ENCODE measurements at regions not wholly inside any gene's neighbourhood (a gene's known extent, or its start where the extent isn't known, plus 50 kb on each side); places are given as distances from the start of the nearest gene placed in this dataset.

DNA sequence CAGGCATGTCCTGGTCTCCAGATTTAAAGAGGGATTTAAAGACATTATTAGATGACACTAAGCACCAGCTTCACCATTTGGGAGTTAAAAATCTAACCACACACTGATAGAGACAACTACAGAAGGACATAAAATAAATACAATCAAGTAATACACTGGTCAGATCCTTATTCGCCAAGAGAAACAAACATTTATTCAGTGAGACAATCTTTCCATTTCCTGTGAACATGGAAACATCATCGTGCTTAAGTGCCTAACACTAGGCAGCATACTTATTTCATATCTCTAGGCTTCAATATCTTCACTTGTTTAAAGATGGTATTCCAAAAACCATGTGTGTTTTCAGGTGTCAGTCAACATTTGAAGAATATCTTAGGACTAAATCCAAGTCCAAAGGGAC is 103.6 kb downstream of the AREG start:
- Histone ChIP-seq H3K9me3 (no peaks in the 10 kb centered on the region), H3K4me1 (peaks cover 0 to 3% (median 0%) of the 10 kb centered on the region in 4 donors), H3K36me3 (no peaks in the 10 kb centered on the region), H3K27me3 (no peaks in the 10 kb centered on the region), H3K4me3 (no peak overlapping the region), H3K27ac (no peak overlapping the region)
- TF ChIP-seq POLR2A (IDR thresholded peaks at IDR 0.05) (no peak), EP300 (IDR thresholded peaks at IDR 0.05) (no peak)
- TF ChIP-seq, protein P1, sequence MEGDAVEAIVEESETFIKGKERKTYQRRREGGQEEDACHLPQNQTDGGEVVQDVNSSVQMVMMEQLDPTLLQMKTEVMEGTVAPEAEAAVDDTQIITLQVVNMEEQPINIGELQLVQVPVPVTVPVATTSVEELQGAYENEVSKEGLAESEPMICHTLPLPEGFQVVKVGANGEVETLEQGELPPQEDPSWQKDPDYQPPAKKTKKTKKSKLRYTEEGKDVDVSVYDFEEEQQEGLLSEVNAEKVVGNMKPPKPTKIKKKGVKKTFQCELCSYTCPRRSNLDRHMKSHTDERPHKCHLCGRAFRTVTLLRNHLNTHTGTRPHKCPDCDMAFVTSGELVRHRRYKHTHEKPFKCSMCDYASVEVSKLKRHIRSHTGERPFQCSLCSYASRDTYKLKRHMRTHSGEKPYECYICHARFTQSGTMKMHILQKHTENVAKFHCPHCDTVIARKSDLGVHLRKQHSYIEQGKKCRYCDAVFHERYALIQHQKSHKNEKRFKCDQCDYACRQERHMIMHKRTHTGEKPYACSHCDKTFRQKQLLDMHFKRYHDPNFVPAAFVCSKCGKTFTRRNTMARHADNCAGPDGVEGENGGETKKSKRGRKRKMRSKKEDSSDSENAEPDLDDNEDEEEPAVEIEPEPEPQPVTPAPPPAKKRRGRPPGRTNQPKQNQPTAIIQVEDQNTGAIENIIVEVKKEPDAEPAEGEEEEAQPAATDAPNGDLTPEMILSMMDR (IDR thresholded peaks at IDR 0.05), result no peak
- WGBS, 2 donors, result 43 to 55% methylated on average over 2 of the region's 2 CpGs
- DNase-seq (ENCODE audit: low spot score in 2 of 2), result no peak

DNA sequence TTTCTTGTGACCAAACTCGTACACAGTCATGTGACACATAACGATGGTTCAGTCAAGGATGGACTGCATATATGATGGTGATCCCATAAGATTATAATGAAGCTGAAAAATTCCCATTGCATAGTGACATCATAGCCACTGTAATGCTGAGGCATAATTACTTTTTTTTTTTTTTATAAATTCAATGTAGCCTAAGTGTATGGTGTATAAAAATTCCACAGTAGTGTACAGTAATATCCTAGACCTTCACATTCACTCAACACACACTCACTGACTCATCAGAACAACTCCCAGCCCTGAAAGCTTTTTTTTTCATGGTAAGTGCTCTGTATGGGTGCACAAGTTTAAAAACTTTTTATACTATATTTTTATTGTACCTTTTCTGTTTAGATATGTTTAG is 105.0 kb downstream of the AREG start:
- H3K36me3 ChIP-seq, result no peaks in the 10 kb centered on the region
- 90 to 95% methylated on average over 2 of the region's 2 CpGs for WGBS, 2 donors
- no peaks in the 10 kb centered on the region for H3K4me1 ChIP-seq
- DNase-seq (ENCODE audit: low spot score in 2 of 2), result no peak
- TF ChIP-seq POLR2A (IDR thresholded peaks at IDR 0.05) (no peak), EP300 (IDR thresholded peaks at IDR 0.05) (no peak)
- TF ChIP-seq, protein P1 (IDR thresholded peaks at IDR 0.05), result no peak
- H3K4me3 ChIP-seq, result no peak overlapping the region
- H3K9me3 ChIP-seq, result no peaks in the 10 kb centered on the region
- H3K27me3 ChIP-seq, result no peaks in the 10 kb centered on the region
- no peak overlapping the region for H3K27ac ChIP-seq

DNA sequence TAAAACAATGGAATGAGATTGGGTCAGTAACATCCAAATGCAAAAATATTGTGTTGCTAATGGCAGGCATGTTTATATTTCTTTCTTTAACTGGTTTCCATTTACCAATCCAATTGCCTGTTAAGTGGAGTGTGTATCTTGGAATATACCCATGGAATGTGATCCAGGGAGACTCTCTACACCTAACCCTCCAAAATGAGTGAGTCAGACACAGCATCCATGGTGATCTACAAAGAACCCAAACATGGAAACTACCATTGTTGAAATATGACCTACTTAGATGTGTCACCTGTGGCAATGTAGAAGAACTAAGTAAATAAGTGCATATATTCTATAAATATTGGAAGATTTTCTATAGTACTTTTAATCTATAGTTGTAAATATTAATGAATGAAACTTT is 110.3 kb downstream of the AREG start:
- H3K36me3 ChIP-seq, result no peaks in the 10 kb centered on the region
- DNase-seq (ENCODE audit: low spot score in 2 of 2), result no peak
- TF ChIP-seq, protein P1 (IDR thresholded peaks at IDR 0.05), result no peak
- H3K27me3 ChIP-seq, result no peaks in the 10 kb centered on the region
- no peaks in the 10 kb centered on the region for H3K4me1 ChIP-seq
- H3K4me3 ChIP-seq, result no peak overlapping the region
- no peak overlapping the region for H3K27ac ChIP-seq
- peaks cover 0 to 6% (median 0%) of the 10 kb centered on the region in 4 donors for H3K9me3 ChIP-seq

DNA sequence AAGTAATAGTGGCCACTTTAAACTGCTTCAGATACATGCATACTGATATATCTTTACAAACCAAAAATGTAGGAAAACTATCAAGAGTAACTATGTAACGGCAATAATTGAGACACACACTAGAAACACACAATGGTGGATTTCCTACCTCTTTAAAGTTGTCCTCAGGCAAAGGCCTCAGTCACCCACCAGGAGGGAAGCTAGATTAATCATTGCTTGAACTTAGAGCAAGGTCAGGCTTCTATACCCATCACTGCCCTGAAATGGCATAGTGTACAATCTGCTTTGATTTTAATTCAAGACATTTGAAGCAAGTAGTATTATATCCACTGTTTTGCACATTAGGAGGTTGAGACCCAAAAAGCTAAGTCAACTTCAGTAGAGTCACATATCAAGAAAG is 110.9 kb downstream of the AREG start:
- no peak overlapping the region for H3K27ac ChIP-seq
- H3K4me1 ChIP-seq, result no peaks in the 10 kb centered on the region
- TF ChIP-seq, protein P1 (IDR thresholded peaks at IDR 0.05), result no peak
- no peak for TF ChIP-seq POLR2A (IDR thresholded peaks at IDR 0.05)
- no peak for TF ChIP-seq EP300 (IDR thresholded peaks at IDR 0.05)
- no peak overlapping the region for H3K4me3 ChIP-seq
- H3K27me3 ChIP-seq, result no peaks in the 10 kb centered on the region
- WGBS, 2 donors, result 94 to 97% methylated on average over 1 of the region's 1 CpG
- peaks cover 0 to 6% (median 0%) of the 10 kb centered on the region in 4 donors for H3K9me3 ChIP-seq
- no peaks in the 10 kb centered on the region for H3K36me3 ChIP-seq
- no peak for DNase-seq (ENCODE audit: low spot score in 2 of 2)

DNA sequence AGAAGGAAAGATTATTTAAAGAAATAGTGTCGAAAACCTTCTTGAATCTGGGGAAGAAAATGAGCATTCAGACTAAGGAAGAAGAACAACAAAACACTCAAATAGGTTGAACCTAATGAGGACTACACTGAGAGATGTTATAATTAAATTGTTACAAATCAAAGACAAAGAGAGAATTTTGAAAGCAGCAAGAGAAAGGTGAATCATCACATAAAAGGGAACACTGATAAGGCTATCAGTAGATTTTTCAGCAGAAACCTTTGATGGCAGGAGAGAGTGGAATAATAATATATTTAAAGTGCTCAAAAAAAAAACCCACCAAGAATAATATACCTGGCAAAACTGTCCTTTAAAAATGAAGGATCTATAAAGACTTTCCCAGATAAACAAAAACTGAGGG is 114.9 kb downstream of the AREG start:
- Histone ChIP-seq H3K4me1 (no peaks in the 10 kb centered on the region), H3K36me3 (no peaks in the 10 kb centered on the region), H3K9me3 (peaks cover 0 to 11% (median 0%) of the 10 kb centered on the region in 4 donors), H3K27me3 (no peaks in the 10 kb centered on the region), H3K4me3 (no peak overlapping the region), H3K27ac (no peak overlapping the region)
- DNase-seq (ENCODE audit: low spot score in 2 of 2), result no peak
- 2 to 52% methylated on average over 1 of the region's 1 CpG for WGBS, 2 donors
- TF ChIP-seq, protein P1 (IDR thresholded peaks at IDR 0.05), result no peak
- TF ChIP-seq EP300 (IDR thresholded peaks at IDR 0.05) (no peak), POLR2A (IDR thresholded peaks at IDR 0.05) (no peak)
